Stimulated activated memory B cell treated with anti-CD40 and anti-IgM and Interleukin-4, amounts not matched to agents 10 μg/mL and 1 μg/mL and 100 μg/mL, for 72 hours (primary cell): ENCODE measurements at regions not wholly inside any gene's neighbourhood (a gene's known extent, or its start where the extent isn't known, plus 50 kb on each side); places are given as distances from the start of the nearest gene placed in this dataset.

Source experiments
- ATAC-seq: fragments of 150-1000 bp; cut with Tn5 transposase; 2 replicates; pipeline ENCODE4 v1.10.0; 2021
- H3K27ac Mint-ChIP-seq: one replicate; pipeline ENCODE4 v1.8.0; 2022; ENCODE audit warnings: mild to moderate bottlenecking, mixed read lengths
- H3K27me3 Mint-ChIP-seq: one replicate; pipeline ENCODE4 v1.8.0; 2022; ENCODE audit warnings: mixed read lengths
- H3K36me3 Mint-ChIP-seq: one replicate; pipeline ENCODE4 v1.8.0; 2022; ENCODE audit warnings: mixed read lengths
- H3K4me1 Mint-ChIP-seq: one replicate; pipeline ENCODE4 v1.8.0; 2022; ENCODE audit warnings: mixed read lengths
- H3K4me3 Mint-ChIP-seq: one replicate; pipeline ENCODE4 v1.8.0; 2022; ENCODE audit warnings: mild to moderate bottlenecking, moderate library complexity, mixed read lengths
- H3K9me3 Mint-ChIP-seq: one replicate; pipeline ENCODE4 v1.8.0; 2022; ENCODE audit warnings: mixed read lengths

GRCh38 chr6:169833258-169833794 lies 81.9 kb downstream of the ERMARD start:
- Mint-ChIP-seq H3K27me3 (peaks cover 73% of the 10 kb centered on the region), H3K27ac (no peak overlapping the region), H3K4me3 (no peak overlapping the region), H3K9me3 (no peaks in the 10 kb centered on the region), H3K36me3 (no peaks in the 10 kb centered on the region), H3K4me1 (peaks cover 8% of the 10 kb centered on the region)
- ATAC-seq: no peak

- ATAC-seq: no peak
- H3K36me3 Mint-ChIP-seq: no peaks in the 10 kb centered on the region
- peaks cover 78% of the 10 kb centered on the region for H3K27me3 Mint-ChIP-seq
- no peak overlapping the region for H3K4me3 Mint-ChIP-seq
- H3K27ac Mint-ChIP-seq: no peak overlapping the region
- H3K4me1 Mint-ChIP-seq: peaks cover 8% of the 10 kb centered on the region
- H3K9me3 Mint-ChIP-seq: no peaks in the 10 kb centered on the region
Observed at GRCh38 chr6:169832247-169832948, 81.0 kb downstream of the ERMARD start.

GRCh38 chr6:169831450-169832246 lies 80.2 kb downstream of the ERMARD start:
- ATAC-seq: peak; percentile 59
- H3K9me3 Mint-ChIP-seq: peaks cover 4% of the 10 kb centered on the region
- no peak overlapping the region for H3K27ac Mint-ChIP-seq
- H3K4me1 Mint-ChIP-seq: peaks cover 8% of the 10 kb centered on the region
- peaks cover 82% of the 10 kb centered on the region for H3K27me3 Mint-ChIP-seq
- no peak overlapping the region for H3K4me3 Mint-ChIP-seq
- no peaks in the 10 kb centered on the region for H3K36me3 Mint-ChIP-seq
